NCI-H2227 treated with DMSO at 0.1 percent for 48 hours (cell line): ENCODE measurements at regions not wholly inside any gene's neighbourhood (a gene's known extent, or its start where the extent isn't known, plus 50 kb on each side); places are given as distances from the start of the nearest gene placed in this dataset.

Source experiments
- DNase-seq: peaks from one replicate; lab custom pipeline; 2025; lab: John Stamatoyannopoulos, UW

DNA sequence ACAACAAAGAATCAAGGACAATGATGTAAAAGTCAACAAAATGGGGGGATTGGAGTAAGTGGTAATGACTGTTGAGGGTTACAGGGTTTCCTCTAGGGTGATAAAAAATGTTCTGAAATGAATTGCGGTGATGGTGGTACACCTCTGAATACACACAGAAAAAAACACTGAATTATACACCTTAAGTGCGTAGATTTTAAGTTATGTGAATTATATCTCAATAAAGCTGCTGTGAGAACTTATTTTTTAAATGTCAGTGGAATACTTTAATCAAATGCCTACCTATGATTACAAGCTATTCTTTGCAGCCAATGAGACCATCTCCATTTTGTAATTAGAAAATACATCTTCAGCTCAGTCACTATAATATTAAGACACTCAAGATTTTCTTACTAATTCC lies 53.5 kb downstream of the ZNF608 start:
- no peak for DNase-seq

DNA sequence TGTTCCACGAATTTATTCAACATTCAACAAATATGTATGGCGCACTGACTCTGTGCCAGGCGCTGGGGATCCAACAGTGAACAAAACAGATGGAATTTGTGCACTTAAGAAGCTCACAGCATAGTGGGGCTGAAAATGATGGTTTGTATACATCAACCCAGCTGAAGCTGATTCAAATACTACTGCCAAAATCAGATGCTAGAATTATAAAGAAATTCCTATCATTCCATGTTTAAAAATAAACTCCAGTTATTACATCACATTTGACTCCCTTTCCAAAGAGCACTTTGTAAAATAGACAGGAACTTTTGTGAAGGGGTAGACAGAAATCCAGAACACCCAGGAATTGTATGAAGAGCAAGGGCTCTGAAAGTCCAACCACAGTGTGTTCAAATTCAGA lies 54.1 kb downstream of the ZNF608 start:
- no peak for DNase-seq

- no peak for DNase-seq
These were observed 56.8 kb downstream of the ZNF608 start for GRCh38 chr5:124689653-124690052.

GRCh38 chr5:124686239-124687004 lies 60.0 kb downstream of the ZNF608 start:
- no peak for DNase-seq

DNA sequence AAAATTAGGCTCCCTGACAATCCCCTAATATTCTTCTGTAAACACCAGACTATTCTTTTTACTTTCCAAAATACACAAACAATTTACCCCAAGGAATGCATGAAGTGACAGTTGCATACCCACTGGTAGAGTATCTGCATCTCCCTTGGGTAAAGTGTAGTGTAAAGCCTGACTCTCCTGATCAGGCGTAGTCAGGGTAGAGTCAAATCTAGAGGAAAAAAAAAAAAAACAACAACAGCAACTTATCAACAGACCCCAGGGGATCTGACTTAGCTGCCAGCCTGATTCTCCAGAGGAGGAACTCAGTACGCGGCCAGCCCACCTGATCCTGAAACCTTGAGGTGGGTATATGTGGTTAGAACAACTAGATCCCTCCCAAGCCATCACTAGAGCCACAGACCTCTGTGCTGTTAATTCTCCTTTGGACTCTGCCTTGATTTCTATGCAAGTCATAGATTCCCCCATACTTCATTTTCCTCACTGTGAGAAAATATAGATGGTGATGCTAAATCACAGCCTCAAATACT lies 61.0 kb downstream of the ZNF608 start:
- no peak for DNase-seq

DNA sequence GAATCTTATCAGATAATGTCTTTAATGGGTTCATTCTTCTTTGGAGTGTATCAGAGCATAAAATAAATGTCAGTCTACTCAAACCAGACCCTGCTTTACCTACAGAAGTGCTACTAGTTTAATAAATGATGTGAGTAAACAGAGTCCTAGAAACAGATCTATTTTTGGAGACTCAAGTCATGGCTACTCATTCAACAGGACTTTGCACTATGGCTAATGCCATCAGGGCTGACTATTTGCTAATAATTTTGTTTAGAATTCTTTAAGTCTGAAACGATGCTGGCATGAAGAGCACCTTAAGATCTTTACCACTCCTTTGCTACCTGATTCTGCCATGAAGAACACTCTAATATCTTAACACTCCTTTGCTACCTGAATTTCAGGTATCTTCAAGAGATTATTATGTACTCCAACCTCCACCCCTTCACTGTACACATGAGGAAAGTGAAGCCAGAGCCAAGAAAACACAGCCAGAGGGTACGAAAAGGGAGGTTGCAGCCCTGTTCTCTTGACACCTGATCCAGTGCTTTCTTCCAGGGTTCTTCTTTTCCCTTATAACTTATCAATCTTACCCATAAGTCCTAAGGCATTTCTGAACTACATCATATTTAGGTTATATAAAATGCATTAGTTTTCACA lies 62.4 kb downstream of the ZNF608 start:
- DNase-seq: no peak

DNA sequence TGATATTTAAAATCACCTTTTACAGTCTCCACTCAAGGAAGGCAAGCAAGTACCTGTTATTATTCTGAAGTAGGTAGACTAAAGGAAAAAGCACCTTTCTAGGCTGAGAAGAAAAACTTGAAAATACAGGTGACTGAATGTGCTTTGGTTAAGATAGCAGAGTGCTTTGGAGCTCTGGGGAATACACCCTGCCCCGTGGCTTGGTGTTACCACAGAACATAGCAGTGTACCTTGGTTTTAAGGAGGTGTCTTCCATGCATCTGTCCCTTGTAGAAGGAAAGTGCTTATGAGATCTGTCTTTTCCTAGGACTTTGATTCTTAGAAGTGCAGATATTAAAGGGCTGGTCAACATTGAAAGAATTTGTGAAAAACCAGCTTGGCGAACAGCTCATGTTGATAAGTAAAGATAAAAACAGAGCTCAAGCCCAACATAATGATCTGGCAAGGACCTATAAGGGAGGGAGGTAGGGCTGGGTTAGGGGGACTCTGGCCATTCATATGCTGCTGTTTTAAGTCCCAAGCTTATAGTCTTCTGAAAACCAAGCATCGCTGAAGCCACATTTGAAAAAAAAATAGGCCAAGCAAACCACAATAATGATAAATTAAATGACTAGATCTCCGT lies 66.8 kb downstream of the ZNF608 start:
- no peak for DNase-seq

GRCh38 chr5:124678922-124679519 lies 67.4 kb downstream of the ZNF608 start:
- no peak for DNase-seq

- no peak for DNase-seq
These were observed 68.0 kb downstream of the ZNF608 start for GRCh38 chr5:124678468-124678867.

GRCh38 chr5:124677374-124678351 lies 68.8 kb downstream of the ZNF608 start:
- no peak for DNase-seq

GRCh38 chr5:124675931-124676846 lies 70.2 kb downstream of the ZNF608 start:
- DNase-seq: no peak

DNA sequence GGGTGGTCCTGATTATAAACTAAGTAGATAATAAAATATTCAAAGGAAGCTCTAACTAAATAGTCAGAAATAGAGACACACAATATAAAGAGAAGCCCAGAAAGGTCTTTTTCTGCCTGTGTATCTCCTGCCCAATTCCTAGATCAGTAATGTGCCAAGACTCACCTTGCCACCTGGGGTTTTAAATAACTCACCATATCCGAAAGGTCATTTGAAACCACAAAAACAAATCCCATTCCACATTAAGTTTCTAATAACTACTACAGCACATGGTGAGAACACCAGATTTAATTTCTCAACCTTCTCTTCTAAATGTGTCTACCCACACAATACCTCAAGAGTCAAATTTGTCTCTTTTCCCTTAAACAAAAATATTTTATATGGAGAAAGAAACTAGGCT lies 75.2 kb downstream of the ZNF608 start:
- DNase-seq: no peak

DNA sequence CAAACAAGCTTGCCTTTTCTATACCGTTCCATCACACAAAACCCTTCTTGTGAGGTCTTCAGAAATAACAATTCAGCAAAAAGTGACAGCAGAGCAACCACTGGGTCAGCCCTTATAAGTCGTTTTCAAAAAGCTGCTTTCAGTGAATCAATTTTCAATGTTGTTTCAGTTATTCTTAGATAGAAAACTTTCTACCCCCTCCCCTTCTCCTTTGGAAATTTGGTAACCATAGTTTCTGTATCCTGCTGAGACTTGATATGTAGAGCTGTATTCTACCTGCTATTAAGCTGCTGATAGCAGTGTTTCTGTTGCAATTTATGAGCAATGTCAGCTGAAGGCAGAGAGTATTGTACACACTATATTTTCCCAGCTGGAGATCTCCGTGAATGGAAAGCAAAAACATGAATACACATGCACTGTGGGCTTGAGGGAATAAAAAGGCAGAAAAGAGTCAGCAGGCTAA lies 75.7 kb downstream of the ZNF608 start:
- peak; percentile 85 for DNase-seq

GRCh38 chr5:124669956-124670721 lies 76.3 kb downstream of the ZNF608 start:
- DNase-seq: no peak

GRCh38 chr5:124669300-124669648 lies 77.2 kb downstream of the ZNF608 start:
- DNase-seq: no peak

GRCh38 chr5:124668353-124669299 lies 77.8 kb downstream of the ZNF608 start:
- no peak for DNase-seq

DNA sequence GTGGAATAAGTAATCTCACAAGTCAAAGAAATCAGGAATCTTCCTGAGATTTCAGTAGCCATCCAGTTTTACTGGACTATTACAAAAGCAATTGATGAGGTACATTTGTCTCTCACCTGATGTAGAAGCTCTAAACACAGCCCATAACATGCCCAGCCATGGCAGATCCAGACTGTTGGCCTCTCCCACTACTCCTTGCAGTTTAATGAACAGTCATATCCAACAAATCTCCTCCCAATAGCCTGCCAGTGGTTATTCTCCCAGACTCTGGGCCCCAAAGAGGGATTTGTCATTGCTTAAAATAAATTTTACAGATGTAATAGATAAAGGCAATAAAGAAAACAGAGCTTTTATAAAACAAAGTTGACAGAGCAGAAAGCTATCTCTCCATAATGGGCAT lies 80.8 kb downstream of the ZNF608 start:
- DNase-seq: no peak

DNA sequence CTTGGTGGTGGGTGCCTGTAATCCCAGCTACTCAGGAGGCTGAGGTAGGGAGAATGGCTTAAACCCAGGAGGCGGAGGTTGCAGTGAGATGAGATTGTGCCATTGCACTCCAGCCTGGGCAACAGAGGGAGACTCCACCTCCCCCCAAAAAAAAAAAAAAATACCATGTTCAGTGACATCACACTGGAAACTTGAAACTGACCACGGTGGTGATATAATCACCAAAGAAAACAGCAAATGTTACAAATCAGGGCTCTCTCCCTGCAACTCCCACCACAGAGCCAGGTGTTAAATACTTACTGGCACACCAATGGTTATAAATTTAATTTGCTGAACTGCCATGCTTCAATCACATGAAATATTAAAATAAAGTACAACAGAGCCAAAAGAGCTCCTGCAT lies 81.4 kb downstream of the ZNF608 start:
- no peak for DNase-seq
